Neural crest cell (in vitro differentiated cells): ENCODE measurements at regions not wholly inside any gene's neighbourhood (a gene's known extent, or its start where the extent isn't known, plus 50 kb on each side); places are given as distances from the start of the nearest gene placed in this dataset.

Experiments
- DNase-seq: peaks from one replicate; pipeline ENCODE4 v3.0.0; 2021; ENCODE audit warnings: low read depth, mixed read lengths, low spot score
- H3K27ac Mint-ChIP-seq: one replicate; pipeline ENCODE4 v1.8.0; 2021; ENCODE audit warnings: mild to moderate bottlenecking, mixed read lengths; ENCODE audit not compliant: unreplicated experiment
- H3K27me3 Mint-ChIP-seq: 2 replicates; pipeline ENCODE4 v1.8.0; 2021; ENCODE audit warnings: low read depth, mild to moderate bottlenecking, mixed read lengths
- H3K36me3 Mint-ChIP-seq: 2 replicates; pipeline ENCODE4 v1.8.0; 2021; ENCODE audit warnings: low read depth, mild to moderate bottlenecking, mixed read lengths
- H3K4me1 Mint-ChIP-seq: 2 replicates; pipeline ENCODE4 v1.8.0; 2021; ENCODE audit warnings: mixed read lengths
- H3K4me3 Mint-ChIP-seq: one replicate; pipeline ENCODE4 v1.8.0; 2021; ENCODE audit warnings: mild to moderate bottlenecking, mixed read lengths
- H3K9me3 Mint-ChIP-seq: 2 replicates; pipeline ENCODE4 v1.8.0; 2021; ENCODE audit warnings: mixed read lengths
- TF ChIP-seq, protein P1 (sequence below): fragments of 200-600 bp; sonication (generic); conservative IDR thresholded peaks from 2 replicates; pipeline ENCODE4 v1.5.0; 2021; ENCODE audit warnings: antibody characterized with exemption, mild to moderate bottlenecking

DNA sequence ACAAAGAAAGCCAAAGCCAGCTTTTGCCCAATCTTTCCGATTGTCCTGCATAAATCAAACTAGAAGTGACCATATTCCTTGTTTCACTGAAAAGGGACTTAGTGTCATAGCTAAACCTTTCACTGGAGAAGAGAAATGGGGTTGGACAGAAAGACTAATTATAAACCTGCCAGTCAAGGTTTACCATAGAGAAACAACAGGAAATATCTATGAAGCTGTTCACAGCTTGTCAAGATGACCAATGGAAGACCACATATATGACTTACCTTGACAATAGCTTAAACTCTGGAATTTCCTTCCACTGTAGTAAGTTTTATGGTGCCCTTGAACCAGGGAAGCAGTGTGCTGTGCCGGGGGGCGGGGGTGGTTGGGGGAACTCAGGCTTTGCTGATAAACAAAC lies 107.7 kb upstream of the PHACTR1 start:
- H3K4me1 Mint-ChIP-seq: peaks cover 4% of the 10 kb centered on the region
- no peak overlapping the region for H3K27ac Mint-ChIP-seq
- H3K4me3 Mint-ChIP-seq: no peak overlapping the region
- no peaks in the 10 kb centered on the region for H3K9me3 Mint-ChIP-seq
- H3K27me3 Mint-ChIP-seq: no peaks in the 10 kb centered on the region
- DNase-seq: no peak
- TF ChIP-seq, protein P1, sequence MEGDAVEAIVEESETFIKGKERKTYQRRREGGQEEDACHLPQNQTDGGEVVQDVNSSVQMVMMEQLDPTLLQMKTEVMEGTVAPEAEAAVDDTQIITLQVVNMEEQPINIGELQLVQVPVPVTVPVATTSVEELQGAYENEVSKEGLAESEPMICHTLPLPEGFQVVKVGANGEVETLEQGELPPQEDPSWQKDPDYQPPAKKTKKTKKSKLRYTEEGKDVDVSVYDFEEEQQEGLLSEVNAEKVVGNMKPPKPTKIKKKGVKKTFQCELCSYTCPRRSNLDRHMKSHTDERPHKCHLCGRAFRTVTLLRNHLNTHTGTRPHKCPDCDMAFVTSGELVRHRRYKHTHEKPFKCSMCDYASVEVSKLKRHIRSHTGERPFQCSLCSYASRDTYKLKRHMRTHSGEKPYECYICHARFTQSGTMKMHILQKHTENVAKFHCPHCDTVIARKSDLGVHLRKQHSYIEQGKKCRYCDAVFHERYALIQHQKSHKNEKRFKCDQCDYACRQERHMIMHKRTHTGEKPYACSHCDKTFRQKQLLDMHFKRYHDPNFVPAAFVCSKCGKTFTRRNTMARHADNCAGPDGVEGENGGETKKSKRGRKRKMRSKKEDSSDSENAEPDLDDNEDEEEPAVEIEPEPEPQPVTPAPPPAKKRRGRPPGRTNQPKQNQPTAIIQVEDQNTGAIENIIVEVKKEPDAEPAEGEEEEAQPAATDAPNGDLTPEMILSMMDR: no peak
- no peaks in the 10 kb centered on the region for H3K36me3 Mint-ChIP-seq

DNA sequence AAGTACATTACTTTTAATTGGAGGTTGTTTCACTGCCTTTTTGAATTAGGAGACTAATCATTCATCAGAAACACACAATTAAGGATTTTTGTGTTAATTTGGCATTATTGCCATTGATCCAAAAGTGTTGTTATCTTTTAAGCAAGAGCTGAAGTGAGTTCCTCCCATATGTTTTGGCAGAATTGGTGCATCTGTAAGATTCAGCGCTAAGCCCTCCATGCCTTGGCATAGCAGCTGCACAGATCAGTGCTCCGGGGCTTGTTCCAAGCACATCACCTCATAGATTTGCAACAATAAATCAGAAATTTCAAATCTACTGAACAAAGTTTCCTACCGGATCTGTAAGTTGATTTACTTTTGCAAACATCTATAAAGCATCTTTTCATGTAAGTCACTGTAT lies 106.8 kb upstream of the PHACTR1 start:
- H3K36me3 Mint-ChIP-seq: no peaks in the 10 kb centered on the region
- DNase-seq: no peak
- no peaks in the 10 kb centered on the region for H3K27me3 Mint-ChIP-seq
- TF ChIP-seq, protein P1: no peak
- H3K4me3 Mint-ChIP-seq: no peak overlapping the region
- H3K4me1 Mint-ChIP-seq: peaks cover 4% of the 10 kb centered on the region
- H3K27ac Mint-ChIP-seq: no peak overlapping the region
- no peaks in the 10 kb centered on the region for H3K9me3 Mint-ChIP-seq

DNA sequence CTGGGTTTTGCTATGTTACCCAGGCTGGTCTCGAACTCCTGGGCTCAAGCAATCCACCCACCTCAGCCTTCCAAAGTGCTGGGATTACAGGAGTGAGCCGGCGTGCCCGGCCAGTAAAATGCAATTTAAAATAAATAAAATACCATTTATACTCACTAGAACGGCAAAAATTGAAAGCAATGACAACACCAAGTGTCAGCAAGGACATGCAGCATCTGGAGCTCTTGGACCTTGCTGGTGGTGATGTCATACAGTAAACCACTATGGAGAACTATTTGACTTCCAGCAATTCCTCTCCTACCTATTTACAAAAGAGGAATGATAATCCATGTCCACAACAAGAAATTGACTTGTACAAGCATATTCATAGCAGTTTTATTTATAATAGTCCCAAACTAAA lies 105.7 kb upstream of the PHACTR1 start:
- no peaks in the 10 kb centered on the region for H3K36me3 Mint-ChIP-seq
- no peak overlapping the region for H3K27ac Mint-ChIP-seq
- no peak overlapping the region for H3K4me3 Mint-ChIP-seq
- H3K27me3 Mint-ChIP-seq: no peaks in the 10 kb centered on the region
- no peaks in the 10 kb centered on the region for H3K9me3 Mint-ChIP-seq
- H3K4me1 Mint-ChIP-seq: peaks cover 1% of the 10 kb centered on the region
- TF ChIP-seq, protein P1: no peak
- DNase-seq: no peak

DNA sequence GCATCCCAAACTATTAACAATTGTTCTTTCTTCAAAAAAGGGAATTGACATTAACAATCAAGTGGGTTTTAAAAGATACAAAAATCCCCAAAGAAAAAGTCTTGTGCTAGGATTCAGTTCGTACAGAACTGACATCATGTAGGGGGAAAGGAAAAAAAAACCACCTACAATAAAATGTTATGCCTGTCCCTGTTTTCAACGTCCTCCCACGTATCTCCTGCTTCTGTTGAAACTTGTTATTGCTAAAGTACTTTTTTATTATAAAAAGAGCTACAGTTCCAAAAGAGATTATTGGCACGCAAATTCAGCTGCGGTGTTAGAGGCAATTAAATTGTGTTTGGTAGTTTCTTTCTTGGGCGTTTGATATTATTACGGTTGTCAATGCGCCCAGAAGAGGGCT lies 102.8 kb upstream of the PHACTR1 start:
- TF ChIP-seq, protein P1: no peak
- H3K36me3 Mint-ChIP-seq: no peaks in the 10 kb centered on the region
- H3K4me1 Mint-ChIP-seq: no peaks in the 10 kb centered on the region
- DNase-seq: no peak
- no peak overlapping the region for H3K4me3 Mint-ChIP-seq
- H3K9me3 Mint-ChIP-seq: no peaks in the 10 kb centered on the region
- no peaks in the 10 kb centered on the region for H3K27me3 Mint-ChIP-seq
- no peak overlapping the region for H3K27ac Mint-ChIP-seq

DNA sequence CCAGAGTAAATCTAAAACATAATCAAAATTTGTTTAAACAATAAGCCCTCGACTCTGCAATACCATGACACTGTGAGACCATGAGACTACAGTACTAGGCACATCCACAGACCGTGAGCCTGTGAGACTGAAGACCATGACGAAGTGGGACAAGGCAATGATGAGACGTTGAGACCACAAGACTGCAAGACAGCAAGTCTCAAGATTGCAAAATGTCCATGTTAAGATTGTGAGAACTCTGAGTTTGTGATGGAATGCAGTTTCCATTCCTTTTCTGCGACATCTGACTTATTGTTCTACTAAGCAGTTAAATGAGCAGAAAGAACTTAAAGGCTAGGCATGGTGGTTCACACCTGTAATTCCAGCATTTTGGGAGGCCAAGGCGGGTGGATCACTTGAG lies 102.1 kb upstream of the PHACTR1 start:
- TF ChIP-seq, protein P1: no peak
- no peaks in the 10 kb centered on the region for H3K27me3 Mint-ChIP-seq

DNA sequence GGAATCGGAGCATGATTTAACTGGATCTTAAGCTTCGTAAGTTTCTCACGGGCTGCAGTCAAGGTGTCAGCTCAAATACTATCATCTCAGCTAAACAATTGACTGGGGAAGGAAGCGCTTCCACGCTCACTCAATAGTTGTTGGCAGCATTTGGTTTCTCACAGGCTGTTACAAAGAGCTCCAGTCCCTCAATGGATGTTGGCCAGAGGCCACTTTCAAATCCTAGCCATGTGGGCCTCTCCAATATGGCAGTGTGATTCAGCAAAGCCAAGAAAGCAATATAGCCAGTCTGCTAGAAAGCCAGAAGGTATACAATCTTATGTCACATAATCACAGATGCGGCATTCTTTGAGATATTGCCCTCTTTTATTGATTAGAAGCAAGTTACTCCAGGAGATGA lies 98.3 kb upstream of the PHACTR1 start:
- Mint-ChIP-seq H3K4me3 (no peak overlapping the region), H3K9me3 (no peaks in the 10 kb centered on the region), H3K27me3 (no peaks in the 10 kb centered on the region), H3K36me3 (no peaks in the 10 kb centered on the region), H3K4me1 (no peaks in the 10 kb centered on the region), H3K27ac (no peak overlapping the region)
- TF ChIP-seq, protein P1: no peak
- no peak for DNase-seq

More for the DNA sequence above, 102.1 kb upstream of the PHACTR1 start:
- DNase-seq: no peak
- H3K4me3 Mint-ChIP-seq: no peak overlapping the region
- H3K9me3 Mint-ChIP-seq: no peaks in the 10 kb centered on the region
- H3K4me1 Mint-ChIP-seq: no peaks in the 10 kb centered on the region
- H3K36me3 Mint-ChIP-seq: no peaks in the 10 kb centered on the region
- H3K27ac Mint-ChIP-seq: no peak overlapping the region
